GM12892 (cell line): ENCODE measurements at regions not wholly inside any gene's neighbourhood (a gene's known extent, or its start where the extent isn't known, plus 50 kb on each side); places are given as distances from the start of the nearest gene placed in this dataset.
"Not testable (repeated sequence)": the region's sequence is repeated elsewhere in the genome, so short reads cannot be mapped to it uniquely, and the experiment has no call there.

Experiments used
- DNase-seq: peaks from one replicate; pipeline ENCODE4 v3.0.0; 2011; ENCODE audit not compliant: insufficient read length
- FAIRE-seq: peaks from 2 replicates; lab custom pipeline; 2011; peaks lifted over from hg19 to GRCh38; lab: Jason Lieb, UNC
- POLR2A ChIP-seq: IDR thresholded peaks from 2 replicates; pipeline ENCODE4 v1.6.1; 2011; ENCODE audit warnings: low read depth, low read length, control low read depth
- POLR2AphosphoS5 ChIP-seq: IDR thresholded peaks from 2 replicates; pipeline ENCODE4 v1.6.1; 2011; ENCODE audit warnings: low read depth, low read length, control low read depth
- TAF1 ChIP-seq: IDR thresholded peaks from 2 replicates; pipeline ENCODE4 v1.6.1; 2011; ENCODE audit warnings: low read depth, mild to moderate bottlenecking, control low read depth, low read length, borderline replicate concordance

- TF ChIP-seq POLR2AphosphoS5, result no peak
- TF ChIP-seq TAF1, result no peak
- no peak for TF ChIP-seq POLR2A
- DNase-seq, result no peak
Measured at GRCh38 chrX:113399506-113400192, 559.0 kb upstream of the AMOT start.

GRCh38 chrX:113392355-113392754 is 551.7 kb upstream of the AMOT start:
- DNase-seq (no peak), FAIRE-seq (no peak)
- TF ChIP-seq POLR2AphosphoS5 (no peak), POLR2A (no peak), TAF1 (no peak)

More at GRCh38 chrX:113399506-113400192, 559.0 kb upstream of the AMOT start:
- FAIRE-seq, result no peak

GRCh38 chrX:113391875-113392274 is 551.2 kb upstream of the AMOT start:
- no peak for TF ChIP-seq POLR2A
- TF ChIP-seq TAF1, result no peak
- no peak for TF ChIP-seq POLR2AphosphoS5
- DNase-seq, result no peak
- FAIRE-seq, result no peak

- no peak for TF ChIP-seq POLR2A
- TF ChIP-seq POLR2AphosphoS5, result no peak
- FAIRE-seq (no peak), DNase-seq (no peak)
Measured at GRCh38 chrX:113390531-113390930, 549.9 kb upstream of the AMOT start.

GRCh38 chrX:113389846-113390245 is 549.2 kb upstream of the AMOT start:
- FAIRE-seq, result no peak

GRCh38 chrX:113384628-113385027 is 544.0 kb upstream of the AMOT start:
- FAIRE-seq (no peak), DNase-seq (no peak)
- TF ChIP-seq POLR2A (no peak), TAF1 (no peak), POLR2AphosphoS5 (no peak)

More at GRCh38 chrX:113389846-113390245, 549.2 kb upstream of the AMOT start:
- TF ChIP-seq POLR2A, result no peak
- no peak for TF ChIP-seq TAF1
- TF ChIP-seq POLR2AphosphoS5, result no peak
- no peak for DNase-seq

- not testable (repeated sequence) for DNase-seq, FAIRE-seq
Measured at GRCh38 chrX:113373421-113373820, 532.8 kb upstream of the AMOT start.

- DNase-seq, result no peak
- no peak for TF ChIP-seq TAF1
- TF ChIP-seq POLR2A, result no peak
- no peak for TF ChIP-seq POLR2AphosphoS5
- FAIRE-seq, result no peak
Measured at GRCh38 chrX:113370006-113370405, 529.4 kb upstream of the AMOT start.

GRCh38 chrX:113369056-113369455 is 528.4 kb upstream of the AMOT start:
- no peak for TF ChIP-seq POLR2AphosphoS5
- no peak for TF ChIP-seq TAF1
- no peak for TF ChIP-seq POLR2A
- FAIRE-seq (no peak), DNase-seq (no peak)

GRCh38 chrX:113353134-113353533 is 512.5 kb upstream of the AMOT start:
- DNase-seq (no peak), FAIRE-seq (no peak)
- no peak for TF ChIP-seq POLR2A
- TF ChIP-seq POLR2AphosphoS5, result no peak
- TF ChIP-seq TAF1, result no peak

- TF ChIP-seq POLR2A, result no peak
- no peak for TF ChIP-seq POLR2AphosphoS5
- TF ChIP-seq TAF1, result no peak
- no peak for DNase-seq
Measured at GRCh38 chrX:113330416-113330815, 489.8 kb upstream of the AMOT start.

GRCh38 chrX:113315927-113316326 is 475.3 kb upstream of the AMOT start:
- DNase-seq, result no peak
- TF ChIP-seq POLR2AphosphoS5 (no peak), TAF1 (no peak), POLR2A (no peak)
- no peak for FAIRE-seq

More at GRCh38 chrX:113330416-113330815, 489.8 kb upstream of the AMOT start:
- no peak for FAIRE-seq

- TF ChIP-seq POLR2A (no peak), POLR2AphosphoS5 (no peak), TAF1 (no peak)
- DNase-seq, result no peak
- no peak for FAIRE-seq
Measured at GRCh38 chrX:113305496-113305895, 464.9 kb upstream of the AMOT start.

GRCh38 chrX:113300580-113300979 is 459.9 kb upstream of the AMOT start:
- TF ChIP-seq TAF1 (no peak), POLR2AphosphoS5 (no peak), POLR2A (no peak)
- DNase-seq (no peak), FAIRE-seq (no peak)
